HL-60/S4 treated with retinoic acid at 250 ng/mL for 4 days and 3 days (cell line): ENCODE measurements at regions not wholly inside any gene's neighbourhood (a gene's known extent, or its start where the extent isn't known, plus 50 kb on each side); places are given as distances from the start of the nearest gene placed in this dataset.
"Not testable (repeated sequence)": the region's sequence is repeated elsewhere in the genome, so short reads cannot be mapped to it uniquely, and the experiment has no call there.

ENCODE experiments used
- in situ Hi-C: fragments of 300-500 bp; cut with MboI; formaldehyde crosslinking; loops from 2 replicates; pipeline ENCODE4 v1.7.0; 2022; ENCODE audit warnings: low sequenced_read_pairs

DNA sequence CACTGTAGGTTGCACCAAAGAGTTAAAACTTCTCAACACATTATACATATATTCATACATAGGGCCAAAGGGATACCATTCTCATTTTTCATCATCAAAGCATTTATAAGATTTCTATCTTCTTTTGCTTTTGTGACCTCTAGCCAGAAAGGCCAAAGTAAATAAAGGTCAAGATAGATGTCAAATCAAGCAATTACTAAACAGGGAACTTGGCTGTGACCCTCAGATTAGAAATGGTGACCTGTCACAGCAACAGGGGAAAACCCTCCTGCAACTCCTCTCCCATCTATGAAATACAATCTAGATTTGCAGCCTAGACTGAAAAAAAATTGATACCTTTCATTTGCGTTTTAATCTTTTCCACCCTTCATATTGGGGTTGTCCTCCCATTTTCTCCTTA is 225.6 kb upstream of the FAM241A start:
- in situ Hi-C loops = no loop called here

DNA sequence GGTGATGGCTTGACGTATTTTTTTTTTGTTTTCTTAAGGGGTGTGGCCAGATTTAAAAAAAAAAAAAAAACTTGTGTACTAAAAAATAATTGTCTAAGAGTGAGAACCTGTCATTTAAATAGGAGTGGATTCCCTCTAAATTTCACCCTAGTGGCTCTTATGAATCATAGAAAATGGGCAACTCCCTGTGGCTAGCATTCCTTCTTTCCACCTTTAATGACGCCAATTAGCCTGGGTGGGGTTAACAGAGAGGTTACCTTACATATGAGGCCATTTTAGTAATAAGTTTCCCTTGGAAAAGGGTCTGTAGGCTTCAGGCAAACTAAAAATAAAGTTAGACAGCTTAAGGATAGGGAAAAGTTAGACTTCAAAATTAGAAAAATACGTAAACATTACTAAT is 223.5 kb upstream of the FAM241A start:
- in situ Hi-C loops = no loop called here

- in situ Hi-C loops = no loop called here
Measured at GRCh38 chr4:111923786-111924185, 221.5 kb upstream of the FAM241A start.

DNA sequence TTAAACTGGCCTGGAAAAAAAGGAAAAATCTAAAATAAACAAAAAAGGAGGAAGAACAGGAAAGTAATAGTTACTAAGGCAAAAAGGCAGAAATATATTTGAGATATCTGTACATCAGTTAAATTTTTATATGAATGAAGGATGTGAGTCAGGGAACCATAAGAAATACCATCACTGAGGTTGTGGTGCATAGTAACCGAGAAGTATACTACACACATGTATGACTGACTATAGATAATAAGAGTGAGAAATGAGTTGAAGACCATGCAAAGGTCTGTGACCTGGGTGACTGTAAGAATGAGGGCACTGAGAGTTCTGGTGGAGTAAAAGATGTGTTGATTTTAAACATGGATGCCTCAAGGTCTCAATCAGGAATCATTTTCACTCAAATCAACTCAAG is 220.6 kb upstream of the FAM241A start:
- in situ Hi-C loops = no loop called here

- in situ Hi-C loops = no loop called here
Measured at GRCh38 chr4:111930659-111931058, 214.6 kb upstream of the FAM241A start.

- in situ Hi-C loops = no loop called here
Measured at GRCh38 chr4:111933703-111934102, 211.6 kb upstream of the FAM241A start.

DNA sequence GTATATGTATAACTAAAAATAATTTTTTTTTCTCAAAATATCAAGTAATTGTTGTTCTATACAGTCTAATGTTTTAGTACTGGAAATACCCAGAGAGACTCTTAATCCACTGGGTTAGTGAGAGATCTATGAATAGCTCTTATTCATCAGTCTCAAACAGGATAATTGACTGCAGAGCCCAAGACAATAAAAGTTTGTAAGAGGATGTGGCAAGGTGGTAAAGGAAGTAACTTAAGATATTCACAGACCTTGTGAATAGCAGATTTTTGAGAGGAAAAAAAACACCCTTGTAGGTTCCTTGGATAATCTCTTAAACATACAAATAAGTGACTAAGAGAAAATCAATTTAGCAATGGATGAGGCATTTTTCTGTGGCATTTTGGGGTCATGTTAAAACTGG is 210.9 kb upstream of the FAM241A start:
- in situ Hi-C loops = no loop called here

GRCh38 chr4:111937368-111937767 is 207.9 kb upstream of the FAM241A start:
- in situ Hi-C loops = no loop called here

DNA sequence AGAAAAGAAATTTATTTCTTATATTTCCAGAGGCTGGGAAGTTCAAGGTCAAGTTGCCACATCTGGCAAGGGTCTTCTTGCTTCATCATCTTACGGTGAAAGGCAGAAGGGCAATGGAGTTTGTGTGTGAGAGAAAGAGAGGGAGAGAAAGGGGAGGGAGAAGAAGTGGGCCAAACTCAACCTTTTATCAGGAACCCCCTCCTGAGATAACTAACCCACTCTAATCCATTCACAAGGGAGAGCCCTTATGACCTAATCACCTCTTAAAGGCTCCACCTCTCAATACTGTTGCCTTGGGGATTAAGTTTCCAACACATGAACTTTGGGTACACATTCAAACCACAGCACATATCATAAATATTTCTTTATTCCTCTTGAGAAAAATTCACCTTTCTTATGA is 203.3 kb upstream of the FAM241A start:
- in situ Hi-C loops = no loop called here

DNA sequence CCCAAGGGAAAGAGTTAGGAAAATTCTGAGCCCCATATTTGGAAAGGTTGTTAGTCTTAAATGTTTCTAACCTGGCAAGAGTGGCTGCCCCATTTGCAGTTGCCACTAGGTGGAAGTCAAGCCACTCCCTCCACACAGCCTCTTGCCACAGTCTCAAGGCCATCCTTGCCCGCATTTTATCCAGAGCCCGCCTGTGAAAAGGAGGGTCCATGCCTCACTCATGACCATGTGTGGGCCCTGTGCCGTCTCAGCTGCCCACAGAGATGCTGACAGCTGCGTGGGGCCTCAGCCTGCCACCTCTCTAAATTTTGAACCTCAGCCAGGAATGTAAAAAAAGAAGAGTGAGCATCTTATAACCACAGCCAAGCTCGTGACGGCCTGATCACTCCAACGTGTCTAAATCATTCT is 201.5 kb upstream of the FAM241A start:
- in situ Hi-C loops = no loop called here

- in situ Hi-C loops = no loop called here
Measured at GRCh38 chr4:111945014-111945413, 200.2 kb upstream of the FAM241A start.

- in situ Hi-C loops = no loop called here
Measured at GRCh38 chr4:111946800-111947199, 198.5 kb upstream of the FAM241A start.

DNA sequence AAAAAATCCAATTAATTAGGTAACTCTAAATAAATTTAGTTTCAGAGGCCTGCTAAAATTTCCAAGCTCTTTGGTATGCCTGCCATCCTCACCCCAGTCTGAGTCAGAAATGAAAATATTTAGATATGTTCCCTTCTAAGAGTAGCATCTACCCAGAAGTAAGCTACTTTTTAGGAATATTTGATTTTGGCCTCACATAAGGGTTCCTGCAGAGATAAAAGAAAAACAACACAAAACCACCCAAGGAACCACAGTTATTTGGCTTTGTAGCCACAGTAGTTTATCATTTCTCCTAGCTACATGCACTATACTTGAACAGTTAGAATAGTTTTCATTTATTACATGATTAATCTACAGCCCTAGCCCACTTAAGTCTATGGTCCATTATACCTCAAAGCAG is 192.6 kb upstream of the FAM241A start:
- in situ Hi-C loops = no loop called here

- in situ Hi-C loops = no loop called here
Measured at GRCh38 chr4:111954550-111954949, 190.7 kb upstream of the FAM241A start.

- in situ Hi-C loops = no loop called here
Measured at GRCh38 chr4:111955001-111955400, 190.3 kb upstream of the FAM241A start.

GRCh38 chr4:111957116-111957515 is 188.1 kb upstream of the FAM241A start:
- in situ Hi-C loops = no loop called here

DNA sequence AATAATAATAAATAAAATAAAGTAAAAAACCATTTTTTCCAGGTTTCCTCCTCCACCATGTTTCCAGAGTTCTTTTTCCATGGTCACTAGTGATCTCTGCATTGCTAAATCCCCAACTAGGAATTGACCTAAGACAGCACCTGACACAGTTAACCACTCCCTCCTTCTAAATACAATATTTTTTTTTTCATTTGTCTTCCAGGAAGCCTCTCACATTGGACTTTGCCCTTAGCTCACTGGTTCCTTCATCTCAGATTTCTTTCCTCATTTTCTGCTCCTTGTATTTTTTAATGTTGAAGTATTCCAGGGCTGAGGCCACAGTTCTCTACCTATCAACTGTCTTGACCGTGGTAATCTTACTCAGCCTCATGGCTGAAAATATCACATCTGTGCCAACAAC is 187.3 kb upstream of the FAM241A start:
- in situ Hi-C loops = no loop called here

DNA sequence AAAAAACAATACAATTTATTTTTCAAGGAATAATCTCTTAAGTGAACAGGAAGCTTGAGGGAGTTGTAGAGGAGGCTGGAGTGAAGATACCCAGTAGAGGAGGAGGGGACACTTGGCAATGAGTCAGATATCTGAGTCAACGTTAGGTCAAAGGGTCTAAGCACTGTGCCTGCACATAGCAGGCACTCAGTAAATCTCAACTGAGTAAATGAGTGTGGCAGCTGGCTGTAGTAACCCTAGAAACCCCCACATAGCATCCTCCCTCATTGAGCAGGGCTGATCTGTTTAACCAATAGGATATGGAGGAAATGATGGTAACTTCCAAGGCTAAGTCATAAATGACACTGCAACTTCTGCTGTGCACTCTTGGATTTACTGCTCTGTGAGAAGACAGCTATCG is 186.0 kb upstream of the FAM241A start:
- in situ Hi-C loops = no loop called here

DNA sequence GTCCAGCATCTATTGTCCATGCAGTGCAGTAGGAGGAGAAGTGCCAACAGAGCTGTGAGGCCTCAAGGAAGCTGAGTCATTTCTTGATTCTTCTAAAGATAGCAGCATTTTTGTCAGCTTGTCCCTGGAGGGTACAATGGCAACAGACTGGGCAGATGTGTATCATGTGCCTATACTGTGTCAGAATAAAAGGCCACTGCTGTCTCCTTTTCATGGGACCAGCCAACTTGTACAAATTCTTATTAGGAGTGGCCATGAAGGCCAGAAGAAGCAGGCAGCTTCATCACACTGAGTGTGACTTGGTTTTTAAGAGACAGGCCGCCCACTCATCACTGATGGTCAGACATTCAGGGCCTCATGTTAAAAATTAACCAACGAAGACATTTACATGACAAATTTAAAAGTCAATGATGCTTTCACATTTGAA is 185.0 kb upstream of the FAM241A start:
- in situ Hi-C loops = no loop called here

GRCh38 chr4:111961026-111961425 is 184.2 kb upstream of the FAM241A start:
- in situ Hi-C loops = not testable (repeated sequence)

DNA sequence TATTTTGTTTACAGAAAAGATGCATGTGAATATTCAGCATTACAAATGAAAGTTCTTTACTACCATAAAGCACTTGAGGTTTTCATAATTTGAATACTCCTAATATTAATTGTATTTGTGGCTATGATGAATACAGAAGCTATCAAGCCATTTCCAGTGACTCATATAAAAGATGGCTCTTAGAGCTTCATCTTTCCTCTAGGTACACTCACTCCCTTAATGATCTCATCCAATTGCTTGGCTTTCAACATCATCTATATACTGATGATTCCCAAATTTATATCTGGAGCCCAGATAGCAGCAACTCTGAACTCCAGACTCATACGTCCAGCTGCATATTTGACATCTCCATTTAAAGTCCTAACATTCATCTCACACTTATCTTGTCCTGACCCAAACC is 183.4 kb upstream of the FAM241A start:
- in situ Hi-C loops = no loop called here

- in situ Hi-C loops = no loop called here
Measured at GRCh38 chr4:111963158-111963700, 182.0 kb upstream of the FAM241A start.

- in situ Hi-C loops = no loop called here
Measured at GRCh38 chr4:111977419-111977965, 167.8 kb upstream of the FAM241A start.
